Muscle layer of duodenum (tissue), 2 donors: ENCODE measurements at regions not wholly inside any gene's neighbourhood (a gene's known extent, or its start where the extent isn't known, plus 50 kb on each side); places are given as distances from the start of the nearest gene placed in this dataset.

Experiments used
- H3K27ac ChIP-seq: one replicate; pipeline ENCODE4 v1.7.0; 2013; ENCODE audit warnings: mild to moderate bottlenecking, low read length
- H3K27me3 ChIP-seq: one replicate; pipeline ENCODE4 v1.7.0; 2013; ENCODE audit warnings: low read depth, mild to moderate bottlenecking, control low read depth, low read length
- H3K36me3 ChIP-seq, 2 donors: one replicate each; pipeline ENCODE4 v1.7.0; 2013; ENCODE audit warnings: low read length in 2 of 2, control low read depth in 1 of 2, mild to moderate bottlenecking in 1 of 2; ENCODE audit not compliant: insufficient read depth in 2 of 2, control insufficient read depth in 1 of 2
- H3K4me1 ChIP-seq, 2 donors: one replicate each; pipeline ENCODE4 v1.7.0; 2013; ENCODE audit warnings: low read length in 2 of 2, mild to moderate bottlenecking in 2 of 2, control low read depth in 1 of 2, moderate library complexity in 1 of 2; ENCODE audit not compliant: insufficient read depth in 2 of 2, control insufficient read depth in 1 of 2
- H3K4me3 ChIP-seq, 2 donors: one replicate each; pipeline ENCODE4 v1.7.0; 2013; ENCODE audit warnings: low read length in 2 of 2, low read depth in 1 of 2, mild to moderate bottlenecking in 1 of 2
- H3K9me3 ChIP-seq, 2 donors: one replicate each; pipeline ENCODE4 v1.7.0; 2013; ENCODE audit warnings: low read length in 2 of 2, control low read depth in 1 of 2, mild to moderate bottlenecking in 1 of 2; ENCODE audit not compliant: control insufficient read depth in 1 of 2
- donor health status: healthy.

- peaks cover 5 to 71% of the 10 kb centered on the region in 2 donors for H3K4me1 ChIP-seq
- H3K36me3 ChIP-seq, result no peaks in the 10 kb centered on the region
- no peak overlapping the region for H3K27ac ChIP-seq
- H3K9me3 ChIP-seq, result no peaks in the 10 kb centered on the region
- H3K4me3 ChIP-seq, result peak overlapping the region; percentile 52 to 69
- H3K27me3 ChIP-seq, result peaks cover 71% of the 10 kb centered on the region
Measured at GRCh38 chr11:43576803-43577521, 103.6 kb upstream of the HSD17B12 start.

GRCh38 chr11:43577566-43578264, 102.8 kb upstream of the HSD17B12 start:
- Histone ChIP-seq H3K4me1 (peaks cover 5 to 75% of the 10 kb centered on the region in 2 donors), H3K27me3 (peaks cover 77% of the 10 kb centered on the region), H3K36me3 (no peaks in the 10 kb centered on the region), H3K27ac (no peak overlapping the region), H3K4me3 (no peak overlapping the region), H3K9me3 (no peaks in the 10 kb centered on the region)

GRCh38 chr11:43578346-43579170, 102.0 kb upstream of the HSD17B12 start:
- H3K9me3 ChIP-seq, result no peaks in the 10 kb centered on the region
- peaks cover 5 to 75% of the 10 kb centered on the region in 2 donors for H3K4me1 ChIP-seq
- H3K27me3 ChIP-seq, result peaks cover 74% of the 10 kb centered on the region
- no peak overlapping the region for H3K27ac ChIP-seq
- H3K36me3 ChIP-seq, result no peaks in the 10 kb centered on the region
- peak overlapping the region in 1 of 2 donors; percentile 88 for H3K4me3 ChIP-seq

GRCh38 chr11:43579171-43579918, 101.2 kb upstream of the HSD17B12 start:
- peaks cover 67% of the 10 kb centered on the region for H3K27me3 ChIP-seq
- peak overlapping the region; percentile 37 to 88 for H3K4me3 ChIP-seq
- peaks cover 5 to 70% of the 10 kb centered on the region in 2 donors for H3K4me1 ChIP-seq
- no peaks in the 10 kb centered on the region for H3K9me3 ChIP-seq
- H3K27ac ChIP-seq, result no peak overlapping the region
- no peaks in the 10 kb centered on the region for H3K36me3 ChIP-seq

GRCh38 chr11:43579919-43580276, 100.6 kb upstream of the HSD17B12 start:
- H3K27ac ChIP-seq, result no peak overlapping the region
- H3K36me3 ChIP-seq, result no peaks in the 10 kb centered on the region
- peaks cover 61% of the 10 kb centered on the region for H3K27me3 ChIP-seq
- H3K9me3 ChIP-seq, result no peaks in the 10 kb centered on the region
- peaks cover 5 to 65% of the 10 kb centered on the region in 2 donors for H3K4me1 ChIP-seq
- H3K4me3 ChIP-seq, result peak overlapping the region; percentile 37 to 88

GRCh38 chr11:43580735-43581369, 99.7 kb upstream of the HSD17B12 start:
- no peak overlapping the region for H3K27ac ChIP-seq
- peaks cover 5 to 56% of the 10 kb centered on the region in 2 donors for H3K4me1 ChIP-seq
- no peaks in the 10 kb centered on the region for H3K9me3 ChIP-seq
- H3K4me3 ChIP-seq, result peak overlapping the region; percentile 30 to 57
- H3K27me3 ChIP-seq, result peaks cover 52% of the 10 kb centered on the region
- no peaks in the 10 kb centered on the region for H3K36me3 ChIP-seq

GRCh38 chr11:43581370-43582023, 99.0 kb upstream of the HSD17B12 start:
- Histone ChIP-seq H3K36me3 (no peaks in the 10 kb centered on the region), H3K9me3 (no peaks in the 10 kb centered on the region), H3K27ac (no peak overlapping the region), H3K27me3 (peaks cover 46% of the 10 kb centered on the region), H3K4me1 (peaks cover 4 to 49% of the 10 kb centered on the region in 2 donors), H3K4me3 (peak overlapping the region in 1 of 2 donors; percentile 57)

GRCh38 chr11:43582024-43582862, 98.3 kb upstream of the HSD17B12 start:
- H3K27ac ChIP-seq, result no peak overlapping the region
- no peaks in the 10 kb centered on the region for H3K9me3 ChIP-seq
- H3K27me3 ChIP-seq, result peaks cover 39% of the 10 kb centered on the region
- H3K4me1 ChIP-seq, result peaks cover 0 to 42% of the 10 kb centered on the region in 2 donors
- H3K4me3 ChIP-seq, result peak overlapping the region in 1 of 2 donors; percentile 57
- no peaks in the 10 kb centered on the region for H3K36me3 ChIP-seq

GRCh38 chr11:43582863-43583462, 97.6 kb upstream of the HSD17B12 start:
- Histone ChIP-seq H3K9me3 (no peaks in the 10 kb centered on the region), H3K36me3 (no peaks in the 10 kb centered on the region), H3K27me3 (peaks cover 31% of the 10 kb centered on the region), H3K4me1 (peaks cover 0 to 39% of the 10 kb centered on the region in 2 donors), H3K4me3 (no peak overlapping the region), H3K27ac (no peak overlapping the region)
